ENCODE measurements at regions not wholly inside any gene's neighbourhood (a gene's known extent, or its start where the extent isn't known, plus 50 kb on each side); places are given as distances from the start of the nearest gene placed in this dataset.

DNA sequence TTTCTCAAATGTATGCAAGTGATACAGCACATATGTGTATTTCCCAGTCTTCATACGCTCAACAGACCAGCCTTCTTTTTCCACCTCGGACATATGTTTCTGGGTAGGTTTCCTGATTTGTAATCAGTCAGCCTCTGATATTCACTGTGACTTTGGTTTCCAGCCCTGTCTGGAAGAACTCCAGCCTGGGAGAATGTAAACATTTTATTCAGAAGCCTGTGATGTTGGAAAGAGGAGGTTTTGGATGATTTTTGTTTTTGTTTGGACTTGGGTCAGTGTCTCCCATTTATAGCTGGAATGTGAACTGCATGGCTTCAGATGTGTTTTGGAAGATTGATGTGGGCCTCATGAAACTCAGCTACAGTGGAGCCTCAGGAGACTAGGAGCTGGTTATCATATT is 172.2 kb upstream of the CENPW start:
- TF ChIP-seq POLR2A (IDR thresholded peaks at IDR 0.05), result no peak
- TF ChIP-seq, protein P1, sequence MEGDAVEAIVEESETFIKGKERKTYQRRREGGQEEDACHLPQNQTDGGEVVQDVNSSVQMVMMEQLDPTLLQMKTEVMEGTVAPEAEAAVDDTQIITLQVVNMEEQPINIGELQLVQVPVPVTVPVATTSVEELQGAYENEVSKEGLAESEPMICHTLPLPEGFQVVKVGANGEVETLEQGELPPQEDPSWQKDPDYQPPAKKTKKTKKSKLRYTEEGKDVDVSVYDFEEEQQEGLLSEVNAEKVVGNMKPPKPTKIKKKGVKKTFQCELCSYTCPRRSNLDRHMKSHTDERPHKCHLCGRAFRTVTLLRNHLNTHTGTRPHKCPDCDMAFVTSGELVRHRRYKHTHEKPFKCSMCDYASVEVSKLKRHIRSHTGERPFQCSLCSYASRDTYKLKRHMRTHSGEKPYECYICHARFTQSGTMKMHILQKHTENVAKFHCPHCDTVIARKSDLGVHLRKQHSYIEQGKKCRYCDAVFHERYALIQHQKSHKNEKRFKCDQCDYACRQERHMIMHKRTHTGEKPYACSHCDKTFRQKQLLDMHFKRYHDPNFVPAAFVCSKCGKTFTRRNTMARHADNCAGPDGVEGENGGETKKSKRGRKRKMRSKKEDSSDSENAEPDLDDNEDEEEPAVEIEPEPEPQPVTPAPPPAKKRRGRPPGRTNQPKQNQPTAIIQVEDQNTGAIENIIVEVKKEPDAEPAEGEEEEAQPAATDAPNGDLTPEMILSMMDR (IDR thresholded peaks at IDR 0.05), result no peak
